Heart left ventricle (tissue), 13 donors: ENCODE measurements at regions not wholly inside any gene's neighbourhood (a gene's known extent, or its start where the extent isn't known, plus 50 kb on each side); places are given as distances from the start of the nearest gene placed in this dataset.

Experiments
- CTCF ChIP-seq, 12 donors: fragments of 200-600 bp; sonication (generic) in 4 of 12; IDR thresholded peaks; one replicate each; pipeline versions ENCODE4 v1.5.0 to v1.8.0; 2018 to 2022; ENCODE audit warnings: antibody characterized with exemption in 12 of 12, mild to moderate bottlenecking in 5 of 12
- POLR2A ChIP-seq, 2 donors: fragments of 450-650 bp; IDR thresholded peaks; one replicate each; pipeline ENCODE4 v1.6.1; 2017; ENCODE audit warnings: antibody characterized with exemption in 2 of 2, mild to moderate bottlenecking in 2 of 2, moderate library complexity in 2 of 2
- donor health status: ischemic (EF 13 %, LVEDD 7.1; RV severe dilation, severe dysfunction).
- donor health status: DM: no; HTN: yes; CAD: no.
- donor health status: DM: no; HTN: no; CAD: no.
- donor health status: ischemic (EF 25% LVEDD 6.9; RV normal size, moderate dysfunction).
- donor health status: ischemic (EF 25% LVEDD 5.7; RV mildly dilated, moderate dysfunction).
- donor health status: ischemic (EF 35%, LVEDD 5.7; RV mildly dilated, moderate dysfunction).
- donor health status: nonischemic (EF 11% LVEDD 7.7; RV severe dilation, severe dysfunction).
- donor health status: DM: yes; HTN: yes; CAD: no.
- donor health status: PGD.
- donor health status: ischemic (EF 29% LVEDD 5.4; RV normal size, mild dysfunction).
- donor health status: nonischemic (EF 23%, LVEDD 6.1; RV moderate dilation, normal function).

- TF ChIP-seq CTCF (IDR thresholded peaks at IDR 0.05) (no peak), POLR2A (IDR thresholded peaks at IDR 0.05) (no peak)
Measured at GRCh38 chr1:9419369-9420041, 119.8 kb upstream of the SLC25A33 start.
